Neuronal stem cell (in vitro differentiated cells): ENCODE measurements at regions not wholly inside any gene's neighbourhood (a gene's known extent, or its start where the extent isn't known, plus 50 kb on each side); places are given as distances from the start of the nearest gene placed in this dataset.

ENCODE experiments used
- DNase-seq: peaks from one replicate; pipeline ENCODE4 v3.0.0-alpha.2; 2013; ENCODE audit warnings: low spot score
- H2AFZ ChIP-seq: one replicate; pipeline ENCODE4 v1.6.1; 2013; ENCODE audit warnings: mild to moderate bottlenecking, low read length, inconsistent platforms
- H2AK5ac ChIP-seq: 2 replicates; pipeline ENCODE4 v1.6.1; 2013; ENCODE audit warnings: low read depth, mild to moderate bottlenecking, inconsistent platforms, low read length, moderate library complexity, mixed read lengths
- H2BK120ac ChIP-seq: 2 replicates; pipeline ENCODE4 v1.6.1; 2013; ENCODE audit warnings: low read depth, mild to moderate bottlenecking, inconsistent platforms, low read length, moderate library complexity, mixed read lengths
- H2BK12ac ChIP-seq: one replicate; pipeline ENCODE4 v1.6.1; 2013; ENCODE audit warnings: low read length, inconsistent platforms
- H2BK15ac ChIP-seq: 2 replicates; pipeline ENCODE4 v1.6.1; 2013; ENCODE audit warnings: mild to moderate bottlenecking, low read length, inconsistent platforms, mixed read lengths
- H2BK5ac ChIP-seq: one replicate; pipeline ENCODE4 v1.6.1; 2013; ENCODE audit warnings: inconsistent platforms, mild to moderate bottlenecking, low read length, moderate library complexity
- H3K14ac ChIP-seq: one replicate; pipeline ENCODE4 v1.6.1; 2013; ENCODE audit warnings: low read length, inconsistent platforms
- H3K18ac ChIP-seq: 2 replicates; pipeline ENCODE4 v1.6.1; 2013; ENCODE audit warnings: low read length, inconsistent platforms
- H3K23ac ChIP-seq: 2 replicates; pipeline ENCODE4 v1.6.1; 2013; ENCODE audit warnings: low read depth, mild to moderate bottlenecking, mixed read lengths, low read length, inconsistent platforms; ENCODE audit not compliant: poor library complexity
- H3K27ac ChIP-seq: replicated peaks from 3 replicates; pipeline ENCODE4 v1.5.1; 2013; ENCODE audit warnings: low read length, inconsistent platforms
- H3K27me3 ChIP-seq, 3 experiments: 2 replicates each; pipeline ENCODE4 v1.6.1; 2013; ENCODE audit warnings: low read length in 3 of 3, mild to moderate bottlenecking in 2 of 3, inconsistent platforms in 1 of 3, low read depth in 1 of 3, mixed read lengths in 1 of 3, moderate library complexity in 1 of 3; ENCODE audit not compliant: control insufficient read depth in 3 of 3, insufficient read depth in 3 of 3
- H3K36me3 ChIP-seq, 2 donors: replicated peaks in 1 of 2; 2 replicates each; pipeline ENCODE4 v1.6.1; 2013; ENCODE audit warnings: low read length in 2 of 2; ENCODE audit not compliant: control insufficient read depth in 2 of 2, insufficient read depth in 2 of 2
- H3K4ac ChIP-seq: 2 replicates; pipeline ENCODE4 v1.6.1; 2013; ENCODE audit warnings: inconsistent platforms, mild to moderate bottlenecking, low read length, moderate library complexity
- H3K4me1 ChIP-seq, 2 donors: 1 replicate in 1 of 2; 2 replicates in 1 of 2; pipeline ENCODE4 v1.6.1; 2013; ENCODE audit warnings: low read length in 2 of 2, low read depth in 1 of 2; ENCODE audit not compliant: control insufficient read depth in 2 of 2, insufficient read depth in 1 of 2
- H3K4me2 ChIP-seq: one replicate; pipeline ENCODE4 v1.6.1; 2013; ENCODE audit warnings: mild to moderate bottlenecking, low read length, inconsistent platforms; ENCODE audit not compliant: insufficient read depth, poor library complexity, severe bottlenecking
- H3K4me3 ChIP-seq, 2 donors: 2 replicates each; pipeline ENCODE4 v1.5.1; 2013; ENCODE audit warnings: low read length in 2 of 2, mild to moderate bottlenecking in 2 of 2, inconsistent platforms in 1 of 2, moderate library complexity in 1 of 2
- H3K79me1 ChIP-seq: one replicate; pipeline ENCODE4 v1.6.1; 2013; ENCODE audit warnings: low read depth, mild to moderate bottlenecking, inconsistent platforms, low read length, moderate library complexity
- H3K9ac ChIP-seq: one replicate; pipeline ENCODE4 v1.6.1; 2013; ENCODE audit warnings: mild to moderate bottlenecking, low read depth, low read length, inconsistent platforms; ENCODE audit not compliant: poor library complexity
- H3K9me3 ChIP-seq, 2 donors: replicated peaks in 1 of 2; 2 replicates each; pipeline versions ENCODE3 to v1.6.1; 2013; ENCODE audit warnings: low read length in 2 of 2, mild to moderate bottlenecking in 2 of 2, inconsistent platforms in 1 of 2, low read depth in 1 of 2, mixed read lengths in 1 of 2, moderate library complexity in 1 of 2; ENCODE audit not compliant: control insufficient read depth in 2 of 2, insufficient read depth in 1 of 2
- H4K8ac ChIP-seq: one replicate; pipeline ENCODE4 v1.6.1; 2013; ENCODE audit warnings: low read depth, mild to moderate bottlenecking, inconsistent platforms, low read length, moderate library complexity
- H4K91ac ChIP-seq: one replicate; pipeline ENCODE4 v1.6.1; 2013; ENCODE audit warnings: low read length, low read depth, mild to moderate bottlenecking, inconsistent platforms; ENCODE audit not compliant: poor library complexity
- WGBS, 2 donors: extraction: QIAGEN DNeasy Blood & Tissue Kit; methylation state at CpG; one replicate each; pipeline ENCODE4 v1.1.7; 2013; ENCODE audit warnings: missing lambda C conversion rate in 2 of 2, mixed read lengths in 1 of 2; ENCODE audit not compliant: insufficient read length in 2 of 2, insufficient replicate concordance in 1 of 2; ENCODE audit errors: extremely low coverage in 2 of 2; 5-methylcytosine and 5-hydroxymethylcytosine counted together

DNA sequence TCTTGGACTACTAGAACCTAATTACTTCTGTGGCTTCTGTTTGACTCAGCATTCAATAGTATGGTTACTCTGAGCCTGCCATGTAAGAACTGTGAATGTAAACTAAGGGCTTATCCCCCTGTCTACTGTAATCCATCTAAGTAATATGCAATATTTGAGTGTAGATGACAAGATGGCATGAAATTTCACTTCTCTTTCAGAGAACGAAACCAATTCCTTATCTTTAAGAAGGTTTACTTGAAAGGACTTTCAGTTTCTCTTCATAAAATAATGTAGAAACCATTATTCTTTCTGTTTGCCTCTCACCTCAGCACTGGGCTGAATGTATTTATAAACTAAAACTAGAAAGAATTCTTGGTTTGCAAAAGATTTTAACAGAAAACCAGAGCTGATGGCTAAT is 60.4 kb upstream of the ARID2 start:
- H4K91ac ChIP-seq, result no peak overlapping the region
- no peak overlapping the region for H2BK15ac ChIP-seq
- no peaks in the 10 kb centered on the region for H3K27me3 ChIP-seq
- WGBS, 2 donors, result no CpG with 5 or more reads among the region's 1 CpG
- no peaks in the 10 kb centered on the region for H3K9me3 ChIP-seq
- no peak overlapping the region for H3K14ac ChIP-seq
- H3K23ac ChIP-seq, result no peak overlapping the region
- no peaks in the 10 kb centered on the region for H3K4me1 ChIP-seq
- H3K36me3 ChIP-seq, result no peaks in the 10 kb centered on the region
- H2BK120ac ChIP-seq, result no peak overlapping the region
- no peak overlapping the region for H3K4me2 ChIP-seq
- no peak overlapping the region for H3K27ac ChIP-seq
- no peak for DNase-seq
- no peak overlapping the region for H3K18ac ChIP-seq
- no peak overlapping the region for H2BK12ac ChIP-seq
- no peaks in the 10 kb centered on the region for H3K79me1 ChIP-seq
- no peak overlapping the region for H2AFZ ChIP-seq
- H2BK5ac ChIP-seq, result no peak overlapping the region
- no peak overlapping the region for H3K4ac ChIP-seq
- H2AK5ac ChIP-seq, result no peak overlapping the region
- H4K8ac ChIP-seq, result no peak overlapping the region
- no peak overlapping the region for H3K9ac ChIP-seq
- no peak overlapping the region for H3K4me3 ChIP-seq

DNA sequence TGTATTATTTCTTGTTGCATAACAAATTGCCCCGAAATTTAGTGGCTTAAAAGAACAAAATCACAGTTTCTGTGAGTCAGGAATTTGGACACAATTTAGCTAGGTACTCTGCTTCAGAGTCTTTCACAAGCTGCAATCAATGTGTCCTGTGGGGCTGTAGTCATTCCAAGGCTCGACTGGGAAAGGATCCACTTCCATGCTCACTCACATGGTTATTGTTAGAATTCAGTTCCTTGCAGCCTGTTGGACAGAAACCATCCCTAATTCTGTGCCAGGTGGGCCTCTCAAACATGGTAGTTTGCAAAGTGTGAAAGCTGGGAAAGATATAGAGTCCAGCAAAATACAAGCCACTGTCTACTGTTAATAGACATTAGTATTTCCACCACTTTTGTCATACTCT is 59.7 kb upstream of the ARID2 start:
- H3K36me3 ChIP-seq, result no peaks in the 10 kb centered on the region
- H2AFZ ChIP-seq, result no peak overlapping the region
- H2BK15ac ChIP-seq, result no peak overlapping the region
- no peaks in the 10 kb centered on the region for H3K79me1 ChIP-seq
- no peaks in the 10 kb centered on the region for H3K9me3 ChIP-seq
- no peak overlapping the region for H3K18ac ChIP-seq
- no peak overlapping the region for H2BK12ac ChIP-seq
- H3K27me3 ChIP-seq, result no peaks in the 10 kb centered on the region
- no peak overlapping the region for H4K91ac ChIP-seq
- H3K4me2 ChIP-seq, result no peak overlapping the region
- H3K23ac ChIP-seq, result no peak overlapping the region
- H3K9ac ChIP-seq, result no peak overlapping the region
- no peak overlapping the region for H2BK5ac ChIP-seq
- no peak overlapping the region for H4K8ac ChIP-seq
- no CpG with 5 or more reads among the region's 2 CpGs for WGBS, 2 donors
- H3K4ac ChIP-seq, result no peak overlapping the region
- H3K14ac ChIP-seq, result no peak overlapping the region
- H2BK120ac ChIP-seq, result no peak overlapping the region
- H3K4me3 ChIP-seq, result no peak overlapping the region
- no peak for DNase-seq
- H2AK5ac ChIP-seq, result no peak overlapping the region
- no peaks in the 10 kb centered on the region for H3K4me1 ChIP-seq
- no peak overlapping the region for H3K27ac ChIP-seq

DNA sequence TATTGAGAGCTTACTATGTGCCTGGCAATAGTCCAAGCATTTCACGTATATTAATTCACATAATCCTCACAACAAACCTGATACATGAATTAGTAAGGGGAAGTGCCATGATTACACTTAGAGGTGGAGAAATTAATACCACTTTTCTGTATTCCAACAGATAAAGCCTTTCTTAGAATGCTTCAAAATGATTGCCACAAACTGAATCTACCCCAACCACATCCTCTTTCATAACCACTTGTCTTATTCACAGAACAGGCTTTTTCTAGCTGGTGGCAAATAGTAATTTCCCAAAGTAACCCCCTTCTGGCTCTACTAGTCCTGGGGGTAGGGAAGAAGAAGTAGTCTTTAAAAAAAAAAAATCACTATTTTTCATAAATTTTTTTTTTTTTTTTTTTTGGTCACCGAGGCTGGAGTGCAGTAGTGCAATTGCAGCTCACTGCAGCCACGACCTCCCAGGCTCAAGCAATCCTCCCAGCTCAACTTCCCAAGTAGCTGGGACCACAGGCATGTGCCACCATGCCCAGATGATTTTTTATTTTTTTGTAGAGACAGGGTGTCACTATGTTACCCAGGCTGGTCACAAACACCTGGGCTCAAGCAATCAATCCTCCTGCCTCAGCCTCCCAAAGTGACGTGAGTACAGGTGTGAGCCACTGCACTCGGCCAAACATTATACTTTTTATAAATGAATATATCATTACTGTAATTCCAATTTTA is 59.0 kb upstream of the ARID2 start:
- H2BK12ac ChIP-seq, result no peak overlapping the region
- no peak overlapping the region for H3K27ac ChIP-seq
- H3K4me1 ChIP-seq, result no peaks in the 10 kb centered on the region
- H3K14ac ChIP-seq, result no peak overlapping the region
- no peak overlapping the region for H3K18ac ChIP-seq
- no peak overlapping the region for H4K8ac ChIP-seq
- H2BK5ac ChIP-seq, result no peak overlapping the region
- no CpG with 5 or more reads among the region's 5 CpGs for WGBS, 2 donors
- no peaks in the 10 kb centered on the region for H3K27me3 ChIP-seq
- H3K4ac ChIP-seq, result no peak overlapping the region
- H3K4me3 ChIP-seq, result no peak overlapping the region
- no peak overlapping the region for H3K23ac ChIP-seq
- DNase-seq, result no peak
- no peak overlapping the region for H4K91ac ChIP-seq
- no peak overlapping the region for H3K4me2 ChIP-seq
- H3K9me3 ChIP-seq, result no peaks in the 10 kb centered on the region
- no peaks in the 10 kb centered on the region for H3K36me3 ChIP-seq
- H2AFZ ChIP-seq, result no peak overlapping the region
- no peak overlapping the region for H3K9ac ChIP-seq
- H2BK120ac ChIP-seq, result no peak overlapping the region
- no peak overlapping the region for H2BK15ac ChIP-seq
- no peak overlapping the region for H2AK5ac ChIP-seq
- no peaks in the 10 kb centered on the region for H3K79me1 ChIP-seq

DNA sequence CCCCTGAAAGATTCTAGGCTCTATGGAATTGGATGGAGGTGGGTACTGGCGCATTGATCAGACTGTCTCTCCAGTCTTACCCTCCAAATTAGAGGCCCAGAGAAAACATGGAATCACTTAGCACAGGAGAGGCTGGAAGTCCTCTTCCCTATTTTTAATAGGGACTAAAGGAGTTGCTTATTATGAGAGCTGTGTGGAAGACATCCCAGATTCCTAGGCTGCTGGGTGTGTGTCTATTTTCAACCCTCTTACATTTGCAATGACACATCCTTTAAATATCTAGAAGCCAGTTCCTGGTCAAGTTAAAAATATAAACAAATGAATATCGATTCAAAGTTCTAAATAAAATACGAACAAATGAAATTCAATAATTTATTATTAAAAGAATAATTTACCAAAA is 58.3 kb upstream of the ARID2 start:
- no peaks in the 10 kb centered on the region for H3K79me1 ChIP-seq
- H3K9ac ChIP-seq, result no peak overlapping the region
- H4K8ac ChIP-seq, result no peak overlapping the region
- DNase-seq, result no peak
- no peaks in the 10 kb centered on the region for H3K36me3 ChIP-seq
- H3K27ac ChIP-seq, result no peak overlapping the region
- H2BK5ac ChIP-seq, result no peak overlapping the region
- no peak overlapping the region for H2BK120ac ChIP-seq
- H3K9me3 ChIP-seq, result no peaks in the 10 kb centered on the region
- H3K4me1 ChIP-seq, result no peaks in the 10 kb centered on the region
- H4K91ac ChIP-seq, result no peak overlapping the region
- no peak overlapping the region for H3K4ac ChIP-seq
- H3K23ac ChIP-seq, result no peak overlapping the region
- no peak overlapping the region for H2AK5ac ChIP-seq
- H3K27me3 ChIP-seq, result no peaks in the 10 kb centered on the region
- WGBS, 2 donors, result no CpG with 5 or more reads among the region's 3 CpGs
- no peak overlapping the region for H2AFZ ChIP-seq
- no peak overlapping the region for H3K4me3 ChIP-seq
- H2BK15ac ChIP-seq, result no peak overlapping the region
- no peak overlapping the region for H3K14ac ChIP-seq
- H3K4me2 ChIP-seq, result no peak overlapping the region
- H3K18ac ChIP-seq, result no peak overlapping the region
- no peak overlapping the region for H2BK12ac ChIP-seq
